Astrocyte of the spinal cord (primary cell): ENCODE measurements at regions not wholly inside any gene's neighbourhood (a gene's known extent, or its start where the extent isn't known, plus 50 kb on each side); places are given as distances from the start of the nearest gene placed in this dataset.

Source experiments
- DNase-seq: peaks from one replicate; pipeline ENCODE4 v3.0.0; 2011; ENCODE audit warnings: low read depth, low spot score
- H3K4me3 ChIP-seq: 2 replicates; pipeline ENCODE4 v1.5.1; 2011; ENCODE audit warnings: low read depth, mild to moderate bottlenecking, low read length, moderate library complexity
- in situ Hi-C: cut with HindIII; loops from 2 replicates; pipeline ENCODE4 v1.10.0; 2017; ENCODE audit warnings: low sequenced_read_pairs
- TF ChIP-seq, protein P1 (sequence below): IDR thresholded peaks from 2 replicates; pipeline ENCODE4 v1.5.1; 2012; ENCODE audit warnings: low read depth, mild to moderate bottlenecking, low read length, inconsistent platforms

DNA sequence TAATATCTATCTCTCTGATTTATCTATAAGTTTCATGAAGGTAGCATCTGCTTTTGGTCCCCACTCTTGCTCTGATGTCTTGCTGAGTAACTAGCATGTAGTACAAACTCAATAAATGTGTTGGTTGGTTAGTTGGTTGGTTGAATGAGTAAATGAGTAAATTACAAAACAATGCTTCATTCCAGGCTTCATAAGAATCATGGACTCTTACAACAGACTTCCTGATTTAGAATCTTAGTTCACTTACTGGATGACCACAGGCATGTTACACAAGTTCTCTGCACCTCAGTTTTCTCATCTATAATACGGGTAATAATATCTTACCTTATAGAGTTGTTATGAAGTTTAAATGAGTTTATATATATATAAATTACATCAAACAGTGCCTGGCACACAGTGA, 98.6 kb downstream of the ZNF281 start:
- in situ Hi-C loops = no loop called here
- no peak overlapping the region for H3K4me3 ChIP-seq
- TF ChIP-seq, protein P1, sequence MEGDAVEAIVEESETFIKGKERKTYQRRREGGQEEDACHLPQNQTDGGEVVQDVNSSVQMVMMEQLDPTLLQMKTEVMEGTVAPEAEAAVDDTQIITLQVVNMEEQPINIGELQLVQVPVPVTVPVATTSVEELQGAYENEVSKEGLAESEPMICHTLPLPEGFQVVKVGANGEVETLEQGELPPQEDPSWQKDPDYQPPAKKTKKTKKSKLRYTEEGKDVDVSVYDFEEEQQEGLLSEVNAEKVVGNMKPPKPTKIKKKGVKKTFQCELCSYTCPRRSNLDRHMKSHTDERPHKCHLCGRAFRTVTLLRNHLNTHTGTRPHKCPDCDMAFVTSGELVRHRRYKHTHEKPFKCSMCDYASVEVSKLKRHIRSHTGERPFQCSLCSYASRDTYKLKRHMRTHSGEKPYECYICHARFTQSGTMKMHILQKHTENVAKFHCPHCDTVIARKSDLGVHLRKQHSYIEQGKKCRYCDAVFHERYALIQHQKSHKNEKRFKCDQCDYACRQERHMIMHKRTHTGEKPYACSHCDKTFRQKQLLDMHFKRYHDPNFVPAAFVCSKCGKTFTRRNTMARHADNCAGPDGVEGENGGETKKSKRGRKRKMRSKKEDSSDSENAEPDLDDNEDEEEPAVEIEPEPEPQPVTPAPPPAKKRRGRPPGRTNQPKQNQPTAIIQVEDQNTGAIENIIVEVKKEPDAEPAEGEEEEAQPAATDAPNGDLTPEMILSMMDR = no peak
- DNase-seq = no peak

DNA sequence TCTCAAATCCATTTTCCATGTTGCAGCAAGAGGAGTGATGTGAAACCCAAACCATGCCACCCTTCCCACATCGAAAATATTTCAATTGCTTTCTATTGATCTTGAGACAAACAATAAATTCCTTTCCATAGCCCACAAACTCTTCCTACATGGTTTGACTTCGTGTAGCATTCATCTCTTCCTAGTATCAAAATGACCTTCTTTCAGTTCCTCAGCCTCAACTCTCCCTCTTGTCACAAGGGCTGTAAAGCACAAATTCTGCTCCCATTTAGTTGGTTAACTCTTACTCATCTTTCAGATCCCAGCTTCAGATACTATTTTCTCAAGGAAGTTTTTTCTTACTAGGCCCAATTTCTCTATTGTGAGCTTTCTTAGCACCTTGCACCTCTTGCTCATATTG, 99.0 kb downstream of the ZNF281 start:
- TF ChIP-seq, protein P1 = no peak
- H3K4me3 ChIP-seq = no peak overlapping the region
- in situ Hi-C loops = no loop called here
- DNase-seq = no peak

DNA sequence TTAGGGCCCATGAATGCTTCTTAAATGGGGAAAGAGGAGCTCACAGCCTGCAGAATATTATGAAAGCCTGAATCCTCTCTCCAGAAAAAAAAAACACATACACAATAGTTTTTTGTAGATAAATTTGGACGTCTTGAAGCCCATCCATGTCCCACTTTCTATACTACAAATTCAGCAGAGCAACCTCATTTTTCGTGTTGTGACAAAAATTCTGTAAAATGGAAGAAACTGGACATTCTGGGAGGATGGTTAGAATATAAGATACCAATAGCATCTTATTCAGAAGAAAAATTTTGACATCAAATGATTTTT, 102.1 kb downstream of the ZNF281 start:
- no peak for DNase-seq
- no peak overlapping the region for H3K4me3 ChIP-seq
- in situ Hi-C loops = no loop called here
- TF ChIP-seq, protein P1 = no peak

DNA sequence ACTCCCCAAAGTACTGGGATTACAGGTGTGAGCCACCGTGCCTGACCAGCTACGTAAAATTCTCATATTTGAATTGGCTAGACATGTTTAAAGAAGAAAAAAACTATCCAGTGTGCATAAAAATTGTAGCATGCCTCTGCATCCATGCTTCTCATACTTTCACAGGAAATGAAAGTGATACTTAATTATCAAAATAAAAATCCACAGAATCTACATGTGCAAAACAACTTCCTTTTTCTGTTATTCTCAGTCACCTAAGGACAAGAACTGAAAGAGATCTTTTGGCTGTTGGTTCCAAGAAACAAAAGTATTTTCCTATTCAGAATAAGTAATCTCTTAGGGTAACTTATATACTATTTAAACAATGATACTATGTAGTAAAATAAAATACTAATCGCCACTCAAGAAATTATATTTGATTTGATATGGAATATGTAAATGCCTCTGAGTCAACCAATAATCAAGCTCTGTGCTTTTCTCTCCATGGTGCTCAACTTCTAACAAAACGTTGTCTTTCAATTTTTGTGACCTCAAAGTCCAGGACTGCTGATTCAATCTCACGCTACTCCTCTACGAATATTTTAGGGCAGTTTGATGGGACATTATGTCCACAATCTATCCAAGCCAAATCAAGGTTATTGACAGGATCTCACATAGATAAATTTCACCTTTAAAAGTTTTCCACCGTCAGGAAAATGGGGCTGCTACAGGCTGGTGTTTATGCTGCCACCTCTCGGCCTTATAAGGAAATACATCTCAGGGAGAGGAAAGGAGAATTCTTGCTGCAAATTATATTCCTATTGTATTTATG, 102.7 kb downstream of the ZNF281 start:
- TF ChIP-seq, protein P1 = peak; percentile 86
- H3K4me3 ChIP-seq = no peak overlapping the region
- in situ Hi-C loops = no loop called here
- DNase-seq = peak; percentile 39

DNA sequence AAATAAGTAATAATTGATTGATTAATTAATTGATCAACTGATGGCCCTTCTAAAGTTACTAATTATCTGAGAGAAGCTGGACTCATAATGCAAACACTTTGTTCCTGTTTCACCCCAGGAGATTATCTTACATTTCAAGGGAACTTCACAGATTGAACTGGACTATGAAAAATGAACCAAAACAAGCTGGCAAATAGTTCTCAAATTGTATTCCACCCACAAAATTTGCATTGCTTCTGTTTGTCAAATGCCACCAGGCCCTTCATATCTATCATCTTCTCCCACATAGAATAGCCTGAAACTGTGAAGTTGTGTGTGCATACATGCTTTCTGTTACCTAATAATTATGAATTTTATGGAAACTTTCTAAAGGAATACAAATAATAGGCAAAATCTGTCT, 104.0 kb downstream of the ZNF281 start:
- in situ Hi-C loops = no loop called here
- H3K4me3 ChIP-seq = no peak overlapping the region
- no peak for DNase-seq
- TF ChIP-seq, protein P1 = no peak

DNA sequence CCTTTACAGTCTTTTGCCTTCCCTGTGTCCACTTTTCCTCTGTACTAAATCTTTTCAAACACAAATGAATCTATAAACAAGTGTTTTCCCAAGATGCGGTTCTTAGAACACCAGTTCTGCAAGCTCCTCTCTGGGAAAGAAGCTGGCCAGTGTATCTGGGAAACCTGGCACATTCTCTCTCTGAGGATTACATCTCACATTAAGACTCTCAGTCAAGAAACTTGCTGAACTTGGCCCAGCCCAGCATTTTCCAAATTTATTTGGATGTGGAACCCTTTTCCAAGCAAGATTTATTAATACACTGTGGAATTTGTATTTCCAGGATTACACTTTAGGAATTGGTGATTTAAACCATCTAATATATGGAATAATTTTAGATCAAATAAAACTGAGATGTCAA, 105.7 kb downstream of the ZNF281 start:
- DNase-seq = no peak
- in situ Hi-C loops = no loop called here
- H3K4me3 ChIP-seq = no peak overlapping the region
- TF ChIP-seq, protein P1 = no peak

DNA sequence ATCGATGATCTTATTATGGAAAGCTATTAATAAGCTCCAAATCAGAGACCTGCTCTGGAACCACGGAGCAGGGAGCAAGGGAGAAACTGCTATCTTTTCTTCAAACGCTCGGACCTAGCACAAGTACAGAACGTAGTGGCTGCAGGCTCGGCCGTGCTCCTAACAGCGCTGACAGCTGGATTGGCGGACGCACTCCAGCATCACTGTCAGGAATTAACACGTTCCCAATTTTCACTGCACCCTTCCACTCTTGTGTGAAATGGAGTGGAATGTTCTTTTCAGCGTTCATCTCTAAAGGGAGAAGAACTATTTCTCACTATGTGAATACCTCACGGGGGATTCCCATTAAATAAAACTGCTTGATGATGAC, 106.9 kb downstream of the ZNF281 start:
- TF ChIP-seq, protein P1 = no peak
- H3K4me3 ChIP-seq = peak overlapping the region; percentile 68
- in situ Hi-C loops = no loop called here
- peak; percentile 20 for DNase-seq
